ENCODE measurements at regions not wholly inside any gene's neighbourhood (a gene's known extent, or its start where the extent isn't known, plus 50 kb on each side); places are given as distances from the start of the nearest gene placed in this dataset.

- TF ChIP-seq CTCF (IDR thresholded peaks at IDR 0.05; ENCODE audit: low read length) (no peak), EZH2 (optimal IDR thresholded peaks at IDR 0.05; ENCODE audit: low read depth, low read length) (no peak), EZH2phosphoT487 (IDR thresholded peaks at IDR 0.05; ENCODE audit: low read length) (no peak)
These were observed 208.3 kb upstream of the MID1 start for GRCh38 chrX:10828640-10829039.
